CD4-positive, alpha-beta T cell treated with Interleukin-2 at 100 ng/mL for 4 hours (primary cell): ENCODE measurements at regions not wholly inside any gene's neighbourhood (a gene's known extent, or its start where the extent isn't known, plus 50 kb on each side); places are given as distances from the start of the nearest gene placed in this dataset.

Experiments used
- DNase-seq: peaks from one replicate; pipeline ENCODE4 v3.0.0-alpha.2; 2020; ENCODE audit warnings: low spot score

GRCh38 chr18:76771192-76771799 is 51.1 kb upstream of the ZNF236 start:
- no peak for DNase-seq

- DNase-seq: no peak
Measured at GRCh38 chr18:76767954-76768353, 54.4 kb upstream of the ZNF236 start.

GRCh38 chr18:76766429-76766828 is 55.9 kb upstream of the ZNF236 start:
- DNase-seq: no peak

GRCh38 chr18:76765649-76766048 is 56.7 kb upstream of the ZNF236 start:
- no peak for DNase-seq

- DNase-seq: no peak
Measured at GRCh38 chr18:76764291-76764901, 58.0 kb upstream of the ZNF236 start.

GRCh38 chr18:76759056-76759455 is 63.3 kb upstream of the ZNF236 start:
- DNase-seq: no peak

- no peak for DNase-seq
Measured at GRCh38 chr18:76757925-76758324, 64.4 kb upstream of the ZNF236 start.

- no peak for DNase-seq
Measured at GRCh38 chr18:76757335-76757734, 65.0 kb upstream of the ZNF236 start.

GRCh38 chr18:76756531-76757253 is 65.7 kb upstream of the ZNF236 start:
- DNase-seq: no peak

GRCh38 chr18:76754351-76754750 is 68.0 kb upstream of the ZNF236 start:
- DNase-seq: no peak

- DNase-seq: no peak
Measured at GRCh38 chr18:76752400-76752799, 70.0 kb upstream of the ZNF236 start.

GRCh38 chr18:76750917-76751890 is 71.2 kb upstream of the ZNF236 start:
- DNase-seq: no peak

- DNase-seq: no peak
Measured at GRCh38 chr18:76750269-76750668, 72.1 kb upstream of the ZNF236 start.

GRCh38 chr18:76747676-76748075 is 74.7 kb upstream of the ZNF236 start:
- DNase-seq: no peak

- no peak for DNase-seq
Measured at GRCh38 chr18:76741346-76741745, 81.0 kb upstream of the ZNF236 start.

- DNase-seq: no peak
Measured at GRCh38 chr18:76736309-76736708, 86.0 kb upstream of the ZNF236 start.

GRCh38 chr18:76730901-76731300 is 91.5 kb upstream of the ZNF236 start:
- DNase-seq: no peak

GRCh38 chr18:76727589-76727988 is 94.8 kb upstream of the ZNF236 start:
- DNase-seq: no peak

- DNase-seq: no peak
Measured at GRCh38 chr18:76725445-76725844, 96.9 kb upstream of the ZNF236 start.

GRCh38 chr18:76722224-76723061 is 99.9 kb upstream of the ZNF236 start:
- DNase-seq: no peak
